Ovary (tissue), 7 donors: ENCODE measurements at regions not wholly inside any gene's neighbourhood (a gene's known extent, or its start where the extent isn't known, plus 50 kb on each side); places are given as distances from the start of the nearest gene placed in this dataset.
"Not testable (repeated sequence)": the region's sequence is repeated elsewhere in the genome, so short reads cannot be mapped to it uniquely, and the experiment has no call there.

Experiments
- DNase-seq, 5 donors: peaks; one replicate each; pipeline ENCODE4 v3.0.0-alpha.2; 2019 to 2020
- H3K27ac ChIP-seq, 2 donors: fragments of 200-600 bp; one replicate each; pipeline versions ENCODE4 v1.5.1 to v1.8.0; 2019 to 2022
- H3K27me3 ChIP-seq: fragments of 200-600 bp; one replicate; pipeline ENCODE4 v1.8.0; 2022
- H3K36me3 ChIP-seq: fragments of 200-600 bp; sonication (generic); one replicate; pipeline ENCODE4 v1.5.1; 2019
- H3K4me1 ChIP-seq: one replicate; pipeline ENCODE4 v1.8.1; 2013; ENCODE audit warnings: mild to moderate bottlenecking, moderate library complexity; ENCODE audit not compliant: insufficient read depth
- H3K4me3 ChIP-seq: fragments of 200-600 bp; sonication (generic); one replicate; pipeline ENCODE4 v1.5.1; 2017
- H3K9me3 ChIP-seq, 2 donors: fragments of 200-600 bp in 1 of 2; sonication (generic) in 1 of 2; one replicate each; pipeline versions ENCODE4 v1.5.1 to v1.8.1; 2013 to 2019; ENCODE audit warnings: mild to moderate bottlenecking in 1 of 2, moderate library complexity in 1 of 2
- CTCF ChIP-seq, 3 donors: fragments of 450-650 bp in 2 of 3; fragments of 200-600 bp in 1 of 3; IDR thresholded peaks; one replicate each; pipeline versions ENCODE4 v1.5.1 to v1.8.0; 2016 to 2022; ENCODE audit warnings: antibody characterized with exemption in 3 of 3, mild to moderate bottlenecking in 1 of 3
- EP300 ChIP-seq: sonication (generic); formaldehyde crosslinking; IDR thresholded peaks from one replicate; pipeline ENCODE4 v1.6.1; 2017; ENCODE audit warnings: antibody characterized with exemption
- POLR2A ChIP-seq: fragments of 450-650 bp; IDR thresholded peaks from one replicate; pipeline ENCODE4 v1.6.1; 2017; ENCODE audit warnings: antibody characterized with exemption, mild to moderate bottlenecking, moderate library complexity
- WGBS, 3 donors: extraction: QIAGEN DNeasy Blood & Tissue Kit in 1 of 3; methylation state at CpG; one replicate each; pipeline versions ENCODE4 v1.1.5 to v1.1.7; 2013 to 2017; 5-methylcytosine and 5-hydroxymethylcytosine counted together
- intact Hi-C, 4 donors: fragments of 100-400 bp; cut with DNase I; formaldehyde crosslinking; loops; one replicate each; pipeline versions ENCODE4 v1.11.0 to v1.15.1; 2022 to 2023
- donor health status: DM: no; HTN: no; CAD: no; lungs with moderate emphysema.
- donor health status: DM: no; HTN: no; CAD: no.
- donor health status: Bipolar disorder and iron deficiency.
- donor health status: DM: no; HTN: no; CAD: no.
- donor health status: DM: yes; HTN: yes; CAD: no.

GRCh38 chr4:53840643-53841042 lies 223.8 kb downstream of the CHIC2 start:
- intact Hi-C loops: no loop called here
- Histone ChIP-seq H3K36me3 (no peaks in the 10 kb centered on the region), H3K9me3 (no peaks in the 10 kb centered on the region), H3K27me3 (no peaks in the 10 kb centered on the region), H3K4me3 (no peak overlapping the region), H3K27ac (no peak overlapping the region), H3K4me1 (no peaks in the 10 kb centered on the region)
- WGBS, 3 donors: 9 to 13% (median 10%) methylated on average over 2 of the region's 2 CpGs
- DNase-seq: no peak
- TF ChIP-seq POLR2A: no peak
- TF ChIP-seq EP300: no peak
- no peak for TF ChIP-seq CTCF (IDR thresholded peaks at IDR 0.05)

- H3K4me1 ChIP-seq, DNase-seq, H3K36me3 ChIP-seq, H3K4me3 ChIP-seq, H3K9me3 ChIP-seq, intact Hi-C loops, H3K27ac ChIP-seq, H3K27me3 ChIP-seq: not testable (repeated sequence)
- 77 to 92% (median 88%) methylated on average over 7 of the region's 7 CpGs for WGBS, 3 donors
Measured at GRCh38 chr4:53833302-53834003, 231.0 kb downstream of the CHIC2 start.

GRCh38 chr4:53832549-53832948 lies 231.9 kb downstream of the CHIC2 start:
- 82 to 100% (median 89%) methylated on average over 1 of the region's 1 CpG for WGBS, 3 donors

GRCh38 chr4:53830511-53830910 lies 233.9 kb downstream of the CHIC2 start:
- peaks cover 0 to 3% of the 10 kb centered on the region in 2 donors for H3K9me3 ChIP-seq
- H3K27ac ChIP-seq: no peak overlapping the region
- H3K4me1 ChIP-seq: no peaks in the 10 kb centered on the region
- H3K4me3 ChIP-seq: no peak overlapping the region
- no peaks in the 10 kb centered on the region for H3K27me3 ChIP-seq
- DNase-seq: no peak
- TF ChIP-seq EP300 (no peak), POLR2A (no peak), CTCF (IDR thresholded peaks at IDR 0.05) (no peak)
- no peaks in the 10 kb centered on the region for H3K36me3 ChIP-seq
- intact Hi-C loops: no loop called here

More at GRCh38 chr4:53832549-53832948, 231.9 kb downstream of the CHIC2 start:
- Histone ChIP-seq H3K27ac (no peak overlapping the region), H3K4me3 (no peak overlapping the region), H3K9me3 (peaks cover 0 to 3% of the 10 kb centered on the region in 2 donors), H3K36me3 (no peaks in the 10 kb centered on the region), H3K4me1 (no peaks in the 10 kb centered on the region), H3K27me3 (no peaks in the 10 kb centered on the region)
- intact Hi-C loops: no loop called here
- no peak for DNase-seq
- TF ChIP-seq EP300: no peak
- no peak for TF ChIP-seq POLR2A
- no peak for TF ChIP-seq CTCF (IDR thresholded peaks at IDR 0.05)

GRCh38 chr4:53821179-53821851 lies 230.0 kb upstream of the LNX1 start:
- no peak overlapping the region for H3K27ac ChIP-seq
- H3K4me1 ChIP-seq: peaks cover 7% of the 10 kb centered on the region
- no peak overlapping the region for H3K4me3 ChIP-seq
- intact Hi-C loops: no loop called here
- WGBS, 3 donors: 41 to 51% (median 44%) methylated on average over 8 of the region's 8 CpGs
- no peak for TF ChIP-seq CTCF (IDR thresholded peaks at IDR 0.05)
- no peak for TF ChIP-seq EP300
- no peak for TF ChIP-seq POLR2A
- H3K9me3 ChIP-seq: no peaks in the 10 kb centered on the region
- no peaks in the 10 kb centered on the region for H3K27me3 ChIP-seq
- no peaks in the 10 kb centered on the region for H3K36me3 ChIP-seq
- no peak for DNase-seq
